C4-2B (cell line): ENCODE measurements at regions not wholly inside any gene's neighbourhood (a gene's known extent, or its start where the extent isn't known, plus 50 kb on each side); places are given as distances from the start of the nearest gene placed in this dataset.

Experiments
- ZFX ChIP-seq: fragments of 450-650 bp; IDR thresholded peaks from 2 replicates; pipeline ENCODE4 v1.6.1; 2017
- TF ChIP-seq, protein P1 (sequence below): fragments of 450-650 bp; conservative IDR thresholded peaks from 2 replicates; pipeline ENCODE4 v1.5.1; 2017; ENCODE audit warnings: mild to moderate bottlenecking

DNA sequence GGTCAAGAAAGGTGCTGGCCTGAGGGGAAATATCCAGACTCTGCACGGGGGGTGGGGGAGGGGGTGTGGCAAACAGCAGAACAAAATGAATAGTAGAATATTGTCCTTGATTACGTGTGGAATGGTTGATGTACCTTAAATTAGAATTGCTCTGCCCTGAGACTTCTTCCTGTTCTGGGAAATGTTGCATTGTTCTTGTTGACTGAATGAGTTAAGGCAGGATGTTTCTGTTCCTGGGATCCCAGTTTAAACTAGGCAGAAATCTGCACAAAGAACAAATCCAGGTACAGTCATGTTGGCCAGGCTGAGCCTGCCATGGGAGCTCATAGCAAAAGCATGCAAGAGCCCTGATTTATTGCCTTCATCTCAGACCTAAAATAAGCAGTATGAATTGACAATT, 558.7 kb upstream of the VSTM2A start:
- TF ChIP-seq, protein P1, sequence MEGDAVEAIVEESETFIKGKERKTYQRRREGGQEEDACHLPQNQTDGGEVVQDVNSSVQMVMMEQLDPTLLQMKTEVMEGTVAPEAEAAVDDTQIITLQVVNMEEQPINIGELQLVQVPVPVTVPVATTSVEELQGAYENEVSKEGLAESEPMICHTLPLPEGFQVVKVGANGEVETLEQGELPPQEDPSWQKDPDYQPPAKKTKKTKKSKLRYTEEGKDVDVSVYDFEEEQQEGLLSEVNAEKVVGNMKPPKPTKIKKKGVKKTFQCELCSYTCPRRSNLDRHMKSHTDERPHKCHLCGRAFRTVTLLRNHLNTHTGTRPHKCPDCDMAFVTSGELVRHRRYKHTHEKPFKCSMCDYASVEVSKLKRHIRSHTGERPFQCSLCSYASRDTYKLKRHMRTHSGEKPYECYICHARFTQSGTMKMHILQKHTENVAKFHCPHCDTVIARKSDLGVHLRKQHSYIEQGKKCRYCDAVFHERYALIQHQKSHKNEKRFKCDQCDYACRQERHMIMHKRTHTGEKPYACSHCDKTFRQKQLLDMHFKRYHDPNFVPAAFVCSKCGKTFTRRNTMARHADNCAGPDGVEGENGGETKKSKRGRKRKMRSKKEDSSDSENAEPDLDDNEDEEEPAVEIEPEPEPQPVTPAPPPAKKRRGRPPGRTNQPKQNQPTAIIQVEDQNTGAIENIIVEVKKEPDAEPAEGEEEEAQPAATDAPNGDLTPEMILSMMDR: no peak
- TF ChIP-seq ZFX: no peak
